ENCODE measurements at regions not wholly inside any gene's neighbourhood (a gene's known extent, or its start where the extent isn't known, plus 50 kb on each side); places are given as distances from the start of the nearest gene placed in this dataset.

GRCh38 chr18:43526426-43527145 is 249.3 kb upstream of the SYT4 start:
- no peak for TF ChIP-seq CTCF (IDR thresholded peaks at IDR 0.05)
- TF ChIP-seq ZFX (IDR thresholded peaks at IDR 0.05; ENCODE audit: borderline replicate concordance), result no peak
